Smooth muscle cell of the brain vasculature (primary cell): ENCODE measurements at regions not wholly inside any gene's neighbourhood (a gene's known extent, or its start where the extent isn't known, plus 50 kb on each side); places are given as distances from the start of the nearest gene placed in this dataset.
"Not testable (repeated sequence)": the region's sequence is repeated elsewhere in the genome, so short reads cannot be mapped to it uniquely, and the experiment has no call there.

Experiments used
- DNase-seq: peaks from one replicate; pipeline ENCODE4 v3.0.0-alpha.2; 2012; ENCODE audit warnings: low read depth, low spot score

DNA sequence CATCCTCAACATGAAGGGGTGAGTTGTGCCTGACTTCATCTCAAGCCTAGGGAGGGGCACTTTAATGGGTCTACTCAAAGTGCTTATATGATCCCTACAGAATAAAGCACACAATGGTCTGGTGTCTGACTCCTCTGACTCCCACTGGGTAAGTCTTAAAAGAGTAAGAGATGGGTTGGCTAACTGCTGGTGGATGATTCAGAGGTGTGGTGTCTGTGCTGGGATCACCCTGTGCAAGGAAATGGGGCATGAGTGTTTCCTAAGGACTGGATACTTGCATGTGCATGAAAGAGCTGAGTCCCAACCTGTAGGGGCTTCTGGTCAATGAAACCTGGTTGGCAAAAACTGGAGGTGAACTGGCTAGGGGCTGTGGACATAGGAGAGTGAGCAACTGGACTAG lies 158.8 kb downstream of the IL20RB start:
- DNase-seq: no peak

DNA sequence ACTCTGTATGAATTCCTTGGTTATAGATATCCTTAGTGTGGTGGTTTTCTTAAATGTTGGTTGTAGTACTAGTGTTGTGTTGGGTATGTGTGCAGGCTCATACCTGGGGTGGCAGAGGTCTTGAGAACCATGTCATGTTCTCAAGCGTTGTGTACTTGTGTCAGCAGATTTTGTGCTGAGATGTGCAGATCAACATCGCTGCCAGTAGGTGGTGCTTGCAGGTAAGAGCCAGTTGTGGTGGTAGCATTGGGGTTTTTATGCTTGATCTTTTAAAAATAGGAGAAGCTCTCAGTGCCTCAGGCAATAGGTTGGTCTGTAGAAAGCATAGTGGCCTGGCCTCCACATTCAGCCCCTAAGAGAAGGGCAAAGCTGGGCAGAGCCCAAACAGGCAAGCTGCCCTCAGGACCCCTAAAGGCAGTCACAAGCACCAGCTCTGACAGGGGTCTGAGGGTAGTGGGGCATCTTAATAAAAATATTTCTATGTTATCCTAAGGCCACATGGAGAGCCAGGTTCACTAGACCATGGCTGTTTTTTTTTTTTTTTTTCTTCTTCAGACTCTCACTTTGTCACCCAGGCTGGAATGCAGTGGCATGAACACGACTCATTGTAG lies 164.0 kb downstream of the IL20RB start:
- peak; percentile 1 for DNase-seq

DNA sequence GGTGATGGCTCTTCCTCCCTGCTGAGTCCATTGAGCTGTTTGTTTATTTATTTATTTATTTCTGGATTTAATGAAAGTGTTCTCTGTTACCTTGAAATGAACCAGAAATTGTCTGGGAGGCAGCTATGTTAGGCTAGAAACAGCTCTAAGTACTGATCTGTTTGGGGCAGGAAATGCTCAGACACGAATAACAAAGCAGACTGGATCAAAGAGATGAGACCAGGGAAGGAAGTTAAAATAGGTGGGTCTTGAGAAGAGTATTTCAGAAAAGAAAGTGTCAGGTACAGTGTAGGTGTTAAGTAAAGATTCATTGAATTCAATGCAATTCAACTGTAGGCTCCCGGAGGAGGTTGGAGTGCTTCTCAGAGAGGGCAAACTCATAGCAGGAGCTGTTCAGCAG lies 173.3 kb downstream of the IL20RB start:
- no peak for DNase-seq

DNA sequence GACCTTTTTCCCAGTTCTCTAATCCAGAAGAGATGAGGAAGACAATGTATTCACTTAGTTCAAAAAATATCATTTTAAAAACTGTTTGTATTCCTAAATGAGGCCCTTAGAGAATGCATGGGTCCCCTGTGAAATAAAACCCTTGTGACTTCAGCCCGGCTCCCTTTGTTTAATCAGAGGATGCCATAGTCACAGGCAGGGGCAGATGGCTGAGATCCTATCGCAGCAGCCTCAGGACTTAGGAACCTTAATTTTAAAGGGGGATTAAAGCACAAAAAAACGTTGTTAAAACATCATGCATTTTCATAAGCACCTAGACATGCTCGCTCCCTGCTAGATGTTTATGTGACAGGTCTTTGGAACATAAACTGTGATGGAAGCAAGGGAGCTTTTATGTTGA lies 176.6 kb downstream of the IL20RB start:
- no peak for DNase-seq

DNA sequence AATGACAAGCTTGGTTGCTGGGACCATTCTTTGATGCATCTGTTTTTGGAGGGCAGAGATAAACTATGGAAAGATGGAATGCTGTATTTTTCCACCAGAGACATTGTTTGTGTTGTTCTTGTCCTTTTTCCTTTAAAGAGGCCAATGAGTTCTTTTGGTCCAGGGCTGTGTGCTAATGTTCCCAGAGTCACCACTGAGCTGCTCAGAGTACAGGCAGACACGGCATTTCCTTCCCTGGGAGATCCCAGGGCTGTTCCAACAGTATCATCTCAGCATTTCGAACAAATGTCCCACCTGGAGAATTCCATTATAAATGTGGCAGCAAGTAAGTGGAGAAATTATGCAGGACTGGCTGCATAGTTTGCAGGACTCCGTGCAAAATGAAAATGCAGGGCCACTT lies 190.6 kb downstream of the IL20RB start:
- DNase-seq: no peak

DNA sequence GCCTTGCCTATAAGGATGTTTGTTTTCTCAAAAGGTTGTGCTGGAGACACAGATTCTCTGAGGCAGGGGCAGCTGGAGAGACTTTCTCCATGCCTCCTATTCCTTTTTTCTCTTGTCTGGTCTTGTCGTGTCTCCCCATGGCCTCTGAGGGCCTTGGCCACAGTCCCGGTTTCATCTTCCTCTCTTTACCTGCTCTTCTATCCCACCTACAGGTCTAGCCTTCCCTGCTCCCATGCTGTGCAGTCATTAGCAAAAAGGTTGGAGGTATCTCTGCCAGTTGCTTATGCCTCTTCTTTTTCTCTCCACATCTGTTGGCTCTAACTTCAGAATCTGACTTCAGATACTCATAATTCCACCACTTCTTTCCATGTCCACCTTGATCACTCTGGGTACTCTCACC lies 191.1 kb downstream of the IL20RB start:
- DNase-seq: no peak

DNA sequence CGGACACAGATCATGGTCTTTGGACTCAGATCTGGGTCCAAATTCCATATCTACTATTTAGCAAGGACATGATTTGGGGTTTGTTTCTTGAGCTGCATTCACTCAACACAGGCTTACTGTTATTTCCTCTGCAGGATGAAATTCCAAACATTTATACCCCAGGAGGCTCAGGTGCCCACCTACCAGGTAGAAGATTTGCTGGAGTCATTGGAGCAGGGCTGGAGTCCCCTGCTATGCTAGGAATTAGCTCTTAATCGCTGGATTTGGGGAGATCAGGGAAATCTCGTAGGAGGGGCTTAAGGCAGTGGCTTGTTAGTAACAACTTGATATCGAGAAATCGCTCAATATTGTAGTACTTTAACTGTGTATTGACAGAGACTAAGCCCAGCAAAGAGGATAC lies 193.0 kb downstream of the IL20RB start:
- no peak for DNase-seq

DNA sequence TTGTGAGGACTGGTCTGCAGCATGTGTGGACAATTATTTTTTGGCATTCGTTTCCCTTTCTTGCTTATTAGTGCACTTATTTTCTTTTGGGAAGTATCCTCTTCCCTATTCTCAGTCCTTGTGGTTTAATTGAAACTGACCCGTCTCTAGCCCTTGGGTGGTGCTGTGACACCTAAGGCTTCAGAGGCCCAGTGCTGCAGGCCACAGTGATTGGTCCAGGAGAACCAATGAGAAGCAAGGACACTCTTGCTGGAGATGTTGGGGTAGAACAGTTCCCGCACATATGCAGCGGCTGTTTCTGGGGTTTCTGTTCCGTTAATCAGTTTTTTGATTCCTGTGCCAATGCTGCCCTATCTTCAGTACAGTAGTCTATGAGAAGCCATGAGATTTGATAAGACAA lies 195.3 kb downstream of the IL20RB start:
- DNase-seq: not testable (repeated sequence)

DNA sequence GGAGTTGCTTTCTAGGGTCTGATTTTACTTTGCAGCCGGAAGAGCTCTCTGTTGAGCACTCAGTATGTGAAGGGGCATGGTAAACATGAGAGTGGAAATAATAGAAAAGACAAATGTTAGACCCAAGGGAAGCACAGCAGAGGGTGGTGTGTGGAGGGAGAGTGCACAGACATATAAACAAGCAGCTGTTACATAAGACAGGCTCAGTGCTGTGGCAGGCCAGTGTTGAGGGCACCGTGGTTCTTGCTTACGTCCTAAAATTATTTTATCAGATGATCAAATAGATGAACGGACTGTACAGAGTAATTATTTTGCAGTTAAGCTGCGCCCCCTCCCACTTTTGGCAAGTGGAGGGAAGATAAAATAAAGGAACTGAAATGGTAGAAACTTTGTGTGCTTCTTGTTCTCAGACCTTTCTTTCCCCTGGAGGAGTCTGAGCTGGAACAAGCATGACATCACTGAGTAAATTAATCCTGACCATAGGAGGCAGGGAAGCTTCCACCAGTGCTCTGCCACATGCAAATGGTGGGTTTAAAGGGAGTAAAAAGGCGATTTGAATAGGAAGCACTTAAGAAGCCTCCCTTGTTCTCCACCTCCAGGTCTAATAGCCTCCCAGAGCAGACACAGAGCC lies 205.6 kb downstream of the IL20RB start:
- no peak for DNase-seq

DNA sequence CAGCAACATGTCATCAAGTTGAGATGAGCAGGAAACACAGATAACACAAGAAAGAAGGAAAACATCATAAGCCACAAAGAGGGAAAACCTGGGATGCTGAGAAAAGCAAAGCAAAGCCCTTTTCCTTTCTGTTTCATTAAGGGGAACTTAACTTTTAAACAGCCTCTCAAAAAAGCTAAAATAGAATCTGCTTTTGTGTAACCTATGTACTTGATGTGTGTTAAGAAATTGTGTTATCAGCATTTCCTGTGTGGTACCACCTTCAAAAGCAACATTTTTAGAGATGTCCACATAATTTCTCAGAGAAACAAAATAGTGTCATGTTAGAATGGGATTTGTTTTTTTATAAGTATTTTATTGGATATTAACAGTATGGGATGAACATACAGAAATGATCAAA lies 206.2 kb downstream of the IL20RB start:
- DNase-seq: no peak

DNA sequence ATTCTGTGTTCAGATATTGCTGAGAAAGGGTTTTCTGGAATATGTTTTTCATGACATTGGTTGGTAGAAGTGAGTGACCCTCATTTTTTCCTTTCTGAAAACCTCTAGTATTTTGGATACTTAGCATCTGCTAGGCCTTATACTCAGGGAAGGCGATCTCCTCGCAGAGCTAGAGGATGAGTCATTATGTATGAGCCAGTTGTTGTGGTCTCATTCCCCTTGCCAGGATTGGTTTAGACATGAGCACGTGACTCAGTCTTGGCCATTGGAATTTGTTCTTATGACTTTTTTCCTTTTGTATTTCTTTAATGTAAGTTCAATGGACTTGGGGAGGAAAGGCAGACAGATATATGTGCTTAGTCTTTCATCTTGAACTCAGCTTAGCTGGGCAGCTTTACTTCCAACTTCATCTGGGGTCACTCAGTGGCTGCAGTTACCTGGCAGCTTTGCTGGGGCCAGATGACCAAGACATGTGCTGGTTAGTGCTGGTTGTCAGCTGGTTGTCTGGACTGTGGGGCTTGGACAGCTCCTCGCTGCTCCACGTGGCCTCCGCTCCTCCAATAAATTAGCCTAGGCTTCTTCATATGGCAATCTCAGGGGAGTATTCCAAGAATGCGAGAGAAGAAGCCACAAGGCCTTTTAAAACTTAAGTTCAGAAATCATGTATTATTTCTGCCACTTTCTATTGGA lies 207.5 kb downstream of the IL20RB start:
- no peak for DNase-seq

DNA sequence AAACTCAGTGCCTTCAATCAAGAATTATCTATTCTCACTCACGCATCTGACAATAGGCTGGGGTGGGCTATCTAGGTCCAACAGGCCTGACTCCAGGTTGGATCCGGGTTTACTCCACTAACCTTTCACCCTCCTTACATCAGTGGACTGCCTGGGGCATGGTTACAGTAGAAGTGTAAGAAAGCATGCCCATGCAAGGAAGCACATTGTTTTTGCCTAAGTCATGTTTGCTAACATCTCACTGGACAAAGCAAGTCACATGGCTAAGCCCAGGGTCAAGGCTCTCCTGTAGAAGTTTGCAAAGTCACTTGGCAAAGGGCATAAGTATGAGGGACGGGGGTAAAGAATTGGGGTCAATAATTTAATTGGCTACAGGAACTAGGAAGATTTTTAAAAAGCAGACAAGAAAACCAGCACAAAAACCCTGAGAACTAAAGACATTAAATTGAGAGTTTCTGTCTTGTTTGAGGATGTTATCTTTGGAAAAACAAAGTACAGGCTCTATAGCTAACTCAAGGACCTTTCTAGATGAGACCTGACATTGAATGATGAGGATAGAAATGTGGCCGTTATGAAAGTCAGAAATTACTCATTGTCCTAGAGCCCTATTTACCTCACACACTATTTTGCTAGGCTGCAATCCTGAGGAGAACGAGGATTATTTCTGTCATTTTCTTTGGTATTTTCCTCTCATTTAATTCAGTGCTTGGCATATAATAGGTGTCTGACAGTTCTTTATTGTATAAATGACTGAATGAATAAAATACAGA lies 214.2 kb downstream of the IL20RB start:
- DNase-seq: no peak

DNA sequence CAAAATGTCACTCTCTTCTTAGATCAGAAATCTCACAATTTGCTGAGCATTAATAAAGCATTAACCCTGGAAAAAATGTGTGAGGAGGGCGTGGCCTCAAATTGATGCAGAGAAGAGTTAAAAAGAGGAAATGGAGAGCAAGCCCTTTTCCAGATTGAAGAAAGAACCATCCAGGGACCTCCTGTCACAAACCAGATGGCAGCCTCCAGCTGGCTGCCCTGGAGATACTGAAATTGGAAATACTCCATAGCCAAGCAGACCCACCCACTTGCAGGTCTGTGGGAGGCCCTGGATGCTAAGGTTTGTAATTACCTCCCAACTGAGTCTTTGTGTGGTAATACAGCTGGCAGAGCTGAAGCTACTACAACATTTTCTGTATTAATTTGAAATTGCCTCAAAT lies 214.9 kb downstream of the IL20RB start:
- no peak for DNase-seq

DNA sequence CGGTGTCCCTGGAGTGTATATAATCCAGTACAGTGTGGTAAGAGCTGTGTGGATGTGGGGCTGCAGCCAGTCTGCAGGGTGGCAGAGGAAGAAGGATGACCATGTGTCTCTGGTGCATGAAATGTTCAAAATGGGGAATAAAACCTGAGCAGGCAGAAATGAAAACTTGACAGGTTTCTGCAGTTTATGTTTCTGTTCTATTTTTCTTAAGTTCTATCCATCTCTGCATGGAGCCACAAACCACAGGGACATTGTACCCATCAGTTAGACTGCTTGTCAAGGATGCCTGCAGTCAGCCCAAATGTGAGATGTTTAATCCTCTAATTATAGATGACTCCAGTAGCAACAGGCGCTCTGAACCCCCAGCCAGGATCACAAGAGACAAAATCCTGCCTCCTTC lies 216.7 kb downstream of the IL20RB start:
- DNase-seq: no peak

DNA sequence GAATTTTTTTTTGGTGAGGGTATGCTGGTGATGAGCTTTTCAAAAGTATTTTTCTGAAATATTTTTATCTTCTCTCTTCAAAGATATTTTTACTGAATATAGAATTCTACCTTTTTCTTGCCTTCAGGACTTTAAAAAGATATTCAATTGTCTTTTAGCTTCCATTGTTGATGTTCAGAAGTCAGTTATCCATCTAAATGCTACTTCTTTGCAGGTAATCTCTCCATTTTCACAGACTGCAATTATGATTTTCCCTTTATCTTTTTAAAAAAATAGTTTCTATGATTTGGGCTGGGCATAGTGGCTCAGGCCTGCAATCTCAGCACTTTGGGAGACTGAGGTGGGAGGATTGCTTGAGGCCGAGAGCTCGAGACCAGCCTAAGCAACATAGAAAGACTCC lies 222.4 kb downstream of the IL20RB start:
- no peak for DNase-seq

DNA sequence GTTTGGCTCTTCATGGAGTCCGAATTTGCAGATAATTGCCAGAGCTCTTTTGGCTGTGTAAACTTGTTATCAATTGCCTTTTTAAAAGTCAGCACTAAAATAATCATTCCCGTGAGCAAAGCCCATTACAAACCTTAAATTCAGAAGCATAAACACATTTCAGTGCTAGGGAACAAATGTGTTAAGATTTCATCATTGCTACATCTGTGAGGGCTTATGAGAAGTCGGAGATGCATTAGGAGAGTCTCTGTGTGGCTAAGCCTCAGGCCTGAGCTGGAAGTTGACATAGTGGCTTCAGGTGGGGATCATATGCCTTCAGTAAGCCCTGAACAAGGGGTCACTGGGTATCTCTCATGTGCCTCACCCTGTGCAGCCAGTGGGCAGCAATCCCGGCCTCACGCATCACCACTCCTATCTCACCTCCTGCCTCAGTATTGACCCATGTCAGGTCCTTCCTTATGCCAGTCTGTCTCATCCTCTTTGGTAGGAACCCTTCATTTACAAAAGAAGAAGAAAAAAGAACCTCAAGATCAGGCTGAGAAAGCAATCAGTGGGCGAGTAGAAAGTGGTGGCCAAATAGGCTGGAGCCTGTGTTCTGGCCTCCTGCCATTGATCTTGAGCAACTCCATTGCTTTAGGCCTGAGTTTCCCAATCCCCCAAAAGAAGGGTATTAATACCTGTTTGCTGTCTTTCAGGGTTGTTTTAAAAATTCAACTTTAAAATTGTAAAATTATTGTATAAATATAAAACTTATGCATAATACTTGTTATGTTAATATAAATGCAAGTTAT lies 233.5 kb downstream of the IL20RB start:
- DNase-seq: no peak

DNA sequence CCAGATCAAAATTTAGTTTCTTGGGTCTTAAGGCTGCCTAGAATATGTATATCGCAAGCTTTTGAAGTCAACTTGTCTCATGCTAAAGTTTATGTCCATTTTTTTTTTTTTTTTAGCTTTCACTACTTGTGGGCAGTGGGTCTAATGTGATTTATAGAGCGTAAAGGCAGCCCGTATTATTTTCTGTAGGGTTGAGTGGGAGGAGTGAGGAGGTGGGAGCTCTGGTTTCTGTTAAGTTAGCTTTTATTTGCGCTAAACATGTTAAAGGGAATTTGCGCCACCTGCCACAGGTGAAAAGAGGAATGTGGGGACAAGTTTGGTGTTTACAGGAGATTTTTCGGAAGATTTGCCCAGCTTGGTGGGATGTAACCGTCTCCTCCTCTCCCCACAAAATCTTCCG lies 234.2 kb downstream of the IL20RB start:
- DNase-seq: no peak

DNA sequence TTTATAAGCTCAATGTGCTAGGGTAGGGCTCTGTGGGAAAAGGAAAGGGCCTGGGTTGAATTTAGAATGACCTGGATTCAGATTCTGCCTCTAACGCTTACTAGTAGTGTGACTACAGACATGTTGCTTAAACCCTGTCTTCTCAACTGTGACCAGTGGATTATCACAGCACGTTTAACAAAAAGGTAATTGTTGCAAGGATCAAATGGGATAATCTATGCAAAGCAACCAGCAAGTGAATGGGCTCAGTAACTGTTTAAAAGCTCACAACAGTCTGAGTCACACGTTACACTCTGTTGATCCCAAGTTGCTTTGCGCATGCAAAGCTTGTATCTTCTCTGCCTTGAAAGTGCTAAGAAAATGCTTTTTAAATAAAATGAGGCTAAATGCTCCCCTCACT lies 236.5 kb downstream of the IL20RB start:
- no peak for DNase-seq

DNA sequence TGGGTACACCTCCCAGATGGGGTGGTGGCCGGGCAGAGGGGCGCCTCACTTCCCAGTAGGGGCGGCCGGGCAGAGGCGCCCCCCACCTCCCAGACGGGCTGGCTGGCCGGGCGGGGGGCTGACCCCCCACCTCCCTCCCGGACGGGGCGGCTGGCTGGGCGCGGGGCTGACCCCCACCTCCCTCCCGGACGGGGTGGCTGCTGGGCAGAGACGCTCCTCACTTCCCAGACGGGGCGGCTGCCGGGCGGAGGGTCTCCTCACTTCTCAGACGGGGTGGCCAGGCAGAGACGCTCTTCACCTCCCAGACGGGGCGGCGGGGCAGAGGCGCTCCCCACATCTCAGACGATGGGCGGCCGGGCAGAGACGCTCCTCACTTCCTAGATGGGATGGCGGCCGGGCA lies 240.6 kb downstream of the IL20RB start:
- not testable (repeated sequence) for DNase-seq

DNA sequence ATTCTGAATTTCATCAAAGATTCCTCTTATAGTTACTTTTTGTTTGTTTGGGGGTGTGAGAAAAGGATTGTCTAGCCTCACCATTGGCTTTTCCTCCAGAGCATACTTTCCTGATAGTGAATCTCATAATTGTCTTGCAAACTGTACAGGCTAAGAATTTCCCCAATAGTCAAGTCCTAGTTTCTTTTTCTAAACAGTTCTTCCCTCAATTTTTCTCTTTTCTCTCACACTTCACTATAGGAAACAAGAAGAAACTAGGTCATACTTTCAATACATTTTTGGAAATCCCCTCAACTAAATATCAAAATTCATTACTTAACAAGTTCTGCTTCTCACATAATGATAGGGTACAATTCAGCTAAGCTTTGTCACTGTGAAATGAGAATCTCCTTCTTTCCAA lies 241.9 kb downstream of the IL20RB start:
- DNase-seq: no peak

DNA sequence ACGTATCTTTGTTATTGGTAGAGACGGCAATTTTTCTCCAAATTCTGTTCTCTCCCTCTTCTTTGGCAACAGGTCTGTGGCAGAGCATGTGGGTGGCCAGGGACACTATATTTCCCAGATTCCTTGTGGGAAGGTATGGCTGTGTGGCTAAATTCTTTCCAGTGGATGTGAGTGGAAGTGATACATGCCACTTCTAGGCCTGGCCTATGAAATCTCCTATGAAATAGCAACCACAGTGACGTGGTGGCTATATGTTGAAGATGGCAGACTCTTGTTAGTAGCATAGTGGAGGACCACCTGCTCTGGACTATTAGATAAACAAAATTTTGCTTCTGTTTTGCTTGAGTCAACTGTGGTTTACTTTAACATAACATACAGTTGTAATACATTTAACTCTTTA lies 243.3 kb downstream of the IL20RB start:
- DNase-seq: no peak

DNA sequence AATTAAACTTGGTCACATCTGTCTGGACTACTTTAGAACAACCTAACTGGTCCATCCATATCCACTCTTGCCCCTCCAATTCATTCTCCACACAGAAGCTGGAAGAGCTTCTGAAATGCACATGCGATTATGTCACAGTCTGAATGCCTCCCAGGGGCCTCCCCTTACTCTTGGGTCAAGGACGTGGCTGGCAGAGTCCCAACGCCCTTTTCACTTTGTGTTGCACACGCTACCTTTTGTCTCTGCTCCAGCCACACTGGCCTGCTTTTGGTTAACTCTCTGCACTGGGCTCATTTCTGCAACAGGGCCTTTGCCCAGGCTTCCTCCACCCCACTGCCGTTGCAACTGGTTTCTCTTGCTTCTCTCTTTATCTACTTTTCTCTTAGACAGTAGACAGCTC lies 245.2 kb downstream of the IL20RB start:
- DNase-seq: no peak
